Loucy (cell line): ENCODE measurements at regions not wholly inside any gene's neighbourhood (a gene's known extent, or its start where the extent isn't known, plus 50 kb on each side); places are given as distances from the start of the nearest gene placed in this dataset.

Experiments
- CTCF ChIP-seq: fragments of 200-600 bp; sonication (generic); conservative IDR thresholded peaks from 2 replicates; pipeline ENCODE4 v1.5.1; 2014; ENCODE audit warnings: mild to moderate bottlenecking, antibody characterized with exemption, low read length
- EZH2phosphoT487 ChIP-seq: fragments of 200-600 bp; IDR thresholded peaks from 2 replicates; pipeline ENCODE4 v1.6.1; 2018; ENCODE audit warnings: antibody characterized with exemption, mild to moderate bottlenecking, moderate library complexity, borderline replicate concordance

DNA sequence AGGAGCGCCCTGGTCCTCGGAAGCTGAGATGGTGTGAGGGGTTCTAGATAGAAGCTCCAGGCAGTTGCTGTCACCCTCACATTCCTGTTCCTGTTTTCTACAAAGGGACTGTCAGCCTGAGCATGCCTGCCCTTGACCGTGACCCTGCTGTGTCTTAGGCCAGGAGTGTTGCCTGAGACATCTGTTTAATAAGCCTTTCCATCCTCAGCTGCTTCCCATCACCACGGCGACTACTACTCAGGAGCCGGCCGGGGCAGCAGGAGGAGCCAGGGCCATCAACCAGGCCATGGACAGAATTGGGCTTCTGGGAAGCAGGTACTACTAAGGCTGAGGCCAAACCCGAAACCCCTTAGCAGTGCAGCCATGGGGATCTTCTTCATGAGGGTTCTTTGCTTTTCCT, 151.4 kb downstream of the KATNIP start:
- TF ChIP-seq CTCF (no peak), EZH2phosphoT487 (no peak)
